GM20000 (cell line): ENCODE measurements at regions not wholly inside any gene's neighbourhood (a gene's known extent, or its start where the extent isn't known, plus 50 kb on each side); places are given as distances from the start of the nearest gene placed in this dataset.

Experiments used
- DNase-seq: peaks from one replicate; pipeline ENCODE4 v3.0.0; 2012; ENCODE audit warnings: low spot score
- CTCF ChIP-seq: IDR thresholded peaks from 2 replicates; pipeline ENCODE4 v1.5.1; 2012; ENCODE audit warnings: mild to moderate bottlenecking, control low read depth; ENCODE audit errors: extremely low read depth, missing control alignments

GRCh38 chrX:118219866-118220265, 103.3 kb upstream of the KLHL13 start:
- no peak for DNase-seq
- no peak for TF ChIP-seq CTCF

- no peak for DNase-seq
- no peak for TF ChIP-seq CTCF
Observed at GRCh38 chrX:118220509-118220908, 103.9 kb upstream of the KLHL13 start.

GRCh38 chrX:118221270-118221669, 104.7 kb upstream of the KLHL13 start:
- no peak for DNase-seq
- no peak for TF ChIP-seq CTCF

- no peak for DNase-seq
- TF ChIP-seq CTCF: no peak
Observed at GRCh38 chrX:118221733-118222132, 105.1 kb upstream of the KLHL13 start.

- TF ChIP-seq CTCF: no peak
- no peak for DNase-seq
Observed at GRCh38 chrX:118222421-118222820, 105.8 kb upstream of the KLHL13 start.

- TF ChIP-seq CTCF: peak; percentile 6
- DNase-seq: peak; percentile 25
Observed at GRCh38 chrX:118225711-118226428, 109.3 kb upstream of the KLHL13 start.

GRCh38 chrX:118228041-118228440, 111.4 kb upstream of the KLHL13 start:
- TF ChIP-seq CTCF: no peak
- no peak for DNase-seq
